ENCODE measurements at regions not wholly inside any gene's neighbourhood (a gene's known extent, or its start where the extent isn't known, plus 50 kb on each side); places are given as distances from the start of the nearest gene placed in this dataset.

- TF ChIP-seq POLR2A (IDR thresholded peaks at IDR 0.05) (no peak), EP300 (IDR thresholded peaks at IDR 0.05) (no peak), CTCF (IDR thresholded peaks at IDR 0.05) (no peak)
- Histone ChIP-seq H3K4me3 (no peak overlapping the region), H3K27me3 (no peaks in the 10 kb centered on the region), H3K4me1 (no peaks in the 10 kb centered on the region), H3K9me3 (no peaks in the 10 kb centered on the region), H3K36me3 (no peaks in the 10 kb centered on the region), H3K27ac (no peak overlapping the region)
- ATAC-seq: no peak
Measured at GRCh38 chr3:150136242-150136641, 165.5 kb upstream of the PFN2 start.

GRCh38 chr3:150135287-150135721, 164.6 kb upstream of the PFN2 start:
- Histone ChIP-seq H3K4me1 (no peaks in the 10 kb centered on the region), H3K27ac (no peak overlapping the region), H3K4me3 (no peak overlapping the region), H3K27me3 (no peaks in the 10 kb centered on the region), H3K36me3 (no peaks in the 10 kb centered on the region), H3K9me3 (no peaks in the 10 kb centered on the region)
- ATAC-seq: no peak
- 82% methylated on average over 1 of the region's 1 CpG; no CpG with 5 or more reads in 1 of the 2 donors for WGBS, 2 donors (ENCODE audit: low coverage in 1 of 2)
- TF ChIP-seq POLR2A (IDR thresholded peaks at IDR 0.05) (no peak), CTCF (IDR thresholded peaks at IDR 0.05) (no peak), POLR2AphosphoS5 (IDR thresholded peaks at IDR 0.05) (no peak), EP300 (IDR thresholded peaks at IDR 0.05) (no peak)

GRCh38 chr3:150133293-150133692, 162.6 kb upstream of the PFN2 start:
- 60 to 67% methylated on average over 2 of the region's 2 CpGs for WGBS, 2 donors (ENCODE audit: low coverage in 1 of 2)
- Histone ChIP-seq H3K9me3 (no peaks in the 10 kb centered on the region), H3K36me3 (no peaks in the 10 kb centered on the region), H3K27me3 (no peaks in the 10 kb centered on the region), H3K4me3 (no peak overlapping the region), H3K27ac (no peak overlapping the region), H3K4me1 (no peaks in the 10 kb centered on the region)
- TF ChIP-seq POLR2A (IDR thresholded peaks at IDR 0.05) (no peak), EP300 (IDR thresholded peaks at IDR 0.05) (no peak), CTCF (IDR thresholded peaks at IDR 0.05) (no peak), POLR2AphosphoS5 (IDR thresholded peaks at IDR 0.05) (no peak)
- no peak for ATAC-seq

- no peaks in the 10 kb centered on the region for H3K9me3 ChIP-seq
- ATAC-seq: no peak
- WGBS, 2 donors (ENCODE audit: low coverage in 1 of 2): 66 to 69% methylated on average over 4 to 6 of the region's 6 CpGs
- no peaks in the 10 kb centered on the region for H3K36me3 ChIP-seq
- H3K27ac ChIP-seq: no peak overlapping the region
- TF ChIP-seq POLR2A (IDR thresholded peaks at IDR 0.05) (no peak), POLR2AphosphoS5 (IDR thresholded peaks at IDR 0.05) (no peak), EP300 (IDR thresholded peaks at IDR 0.05) (no peak), CTCF (IDR thresholded peaks at IDR 0.05) (no peak)
- H3K4me3 ChIP-seq: no peak overlapping the region
- H3K27me3 ChIP-seq: no peaks in the 10 kb centered on the region
- no peaks in the 10 kb centered on the region for H3K4me1 ChIP-seq
Measured at GRCh38 chr3:150132101-150132749, 161.5 kb upstream of the PFN2 start.

GRCh38 chr3:150131663-150132062, 161.0 kb upstream of the PFN2 start:
- Histone ChIP-seq H3K27ac (no peak overlapping the region), H3K27me3 (no peaks in the 10 kb centered on the region), H3K36me3 (no peaks in the 10 kb centered on the region), H3K4me1 (no peaks in the 10 kb centered on the region), H3K9me3 (no peaks in the 10 kb centered on the region), H3K4me3 (no peak overlapping the region)
- WGBS, 2 donors (ENCODE audit: low coverage in 1 of 2): 74 to 92% methylated on average over 3 of the region's 3 CpGs
- TF ChIP-seq POLR2A (IDR thresholded peaks at IDR 0.05) (no peak), CTCF (IDR thresholded peaks at IDR 0.05) (no peak), POLR2AphosphoS5 (IDR thresholded peaks at IDR 0.05) (no peak), EP300 (IDR thresholded peaks at IDR 0.05) (no peak)
- no peak for ATAC-seq

Data from gastroesophageal sphincter (tissue), 4 donors.